ENCODE measurements at regions not wholly inside any gene's neighbourhood (a gene's known extent, or its start where the extent isn't known, plus 50 kb on each side); places are given as distances from the start of the nearest gene placed in this dataset.

- BruUV-seq (replicated peaks), result no TSS peak
- H3K9me3 Mint-ChIP-seq (ENCODE audit: unreplicated experiment), result no peaks in the 10 kb centered on the region
- peaks cover 3% of the 10 kb centered on the region; the same call in 1 of the 2 replicates for H3K4me1 ChIP-seq
- H3K4me3 Mint-ChIP-seq (ENCODE audit: unreplicated experiment), result no peak overlapping the region
- H3K4me1 Mint-ChIP-seq (ENCODE audit: low read depth, unreplicated experiment), result no peaks in the 10 kb centered on the region
- DNase-seq, result no peak
- CTCF ChIA-PET, result no interaction called here
- no peak overlapping the region for H3K27ac Mint-ChIP-seq (ENCODE audit: unreplicated experiment)
- no peaks in the 10 kb centered on the region for H3K36me3 ChIP-seq (ENCODE audit: control insufficient read depth, insufficient read depth, low read length)
- no peaks in the 10 kb centered on the region for H3K9me3 ChIP-seq
- no peak overlapping the region for H3K4me3 ChIP-seq (ENCODE audit: low read depth, low read length)
- no peaks in the 10 kb centered on the region for H3K27me3 Mint-ChIP-seq (ENCODE audit: insufficient read depth, unreplicated experiment)
- no peaks in the 10 kb centered on the region for H3K36me3 Mint-ChIP-seq (ENCODE audit: insufficient read depth, unreplicated experiment)
- no peak for TF ChIP-seq CTCF (IDR thresholded peaks at IDR 0.05; ENCODE audit: insufficient read depth in 1 of 2, low read depth in 1 of 2, low read length in 1 of 2, severe bottlenecking in 1 of 2, unreplicated experiment in 1 of 2)
- H3K27me3 ChIP-seq (replicated peaks; ENCODE audit: control insufficient read depth, insufficient read depth, low read length), result no peaks in the 10 kb centered on the region
- intact Hi-C loops (cut with micrococcal nuclease; ENCODE audit: unreplicated experiment), result no loop called here
- POLR2A ChIA-PET, result no interaction called here
Observed at GRCh38 chr4:152074573-152074972, 313.8 kb upstream of the GATB start.

GRCh38 chr4:152074088-152074437, 313.3 kb upstream of the GATB start:
- no peak overlapping the region for H3K4me3 Mint-ChIP-seq (ENCODE audit: unreplicated experiment)
- Histone ChIP-seq H3K9me3 (no peaks in the 10 kb centered on the region), H3K4me3 (ENCODE audit: low read depth, low read length) (no peak overlapping the region), H3K4me1 (peaks cover 4% of the 10 kb centered on the region; the same call in 1 of the 2 replicates), H3K27me3 (replicated peaks; ENCODE audit: control insufficient read depth, insufficient read depth, low read length) (no peaks in the 10 kb centered on the region), H3K36me3 (ENCODE audit: control insufficient read depth, insufficient read depth, low read length) (no peaks in the 10 kb centered on the region)
- no peak for TF ChIP-seq CTCF (IDR thresholded peaks at IDR 0.05; ENCODE audit: insufficient read depth in 1 of 2, low read depth in 1 of 2, low read length in 1 of 2, severe bottlenecking in 1 of 2, unreplicated experiment in 1 of 2)
- H3K36me3 Mint-ChIP-seq (ENCODE audit: insufficient read depth, unreplicated experiment), result no peaks in the 10 kb centered on the region
- no TSS peak for BruUV-seq (replicated peaks)
- H3K27ac Mint-ChIP-seq (ENCODE audit: unreplicated experiment), result no peak overlapping the region
- DNase-seq, result no peak
- ChIA-PET CTCF (no interaction called here), POLR2A (no interaction called here)
- intact Hi-C loops (cut with micrococcal nuclease; ENCODE audit: unreplicated experiment), result no loop called here
- no peaks in the 10 kb centered on the region for H3K4me1 Mint-ChIP-seq (ENCODE audit: low read depth, unreplicated experiment)
- no peaks in the 10 kb centered on the region for H3K9me3 Mint-ChIP-seq (ENCODE audit: unreplicated experiment)
- H3K27me3 Mint-ChIP-seq (ENCODE audit: insufficient read depth, unreplicated experiment), result no peaks in the 10 kb centered on the region

- peaks cover 4% of the 10 kb centered on the region; the same call in 1 of the 2 replicates for H3K4me1 ChIP-seq
- H3K9me3 ChIP-seq, result no peaks in the 10 kb centered on the region
- no TSS peak for BruUV-seq (replicated peaks)
- intact Hi-C loops (cut with micrococcal nuclease; ENCODE audit: unreplicated experiment), result no loop called here
- ChIA-PET CTCF (no interaction called here), POLR2A (no interaction called here)
- Mint-ChIP-seq H3K4me1 (ENCODE audit: low read depth, unreplicated experiment) (no peaks in the 10 kb centered on the region), H3K36me3 (ENCODE audit: insufficient read depth, unreplicated experiment) (no peaks in the 10 kb centered on the region), H3K9me3 (ENCODE audit: unreplicated experiment) (no peaks in the 10 kb centered on the region), H3K4me3 (ENCODE audit: unreplicated experiment) (no peak overlapping the region), H3K27ac (ENCODE audit: unreplicated experiment) (peak overlapping the region; percentile 27), H3K27me3 (ENCODE audit: insufficient read depth, unreplicated experiment) (no peaks in the 10 kb centered on the region)
- TF ChIP-seq CTCF (IDR thresholded peaks at IDR 0.05; ENCODE audit: insufficient read depth in 1 of 2, low read depth in 1 of 2, low read length in 1 of 2, severe bottlenecking in 1 of 2, unreplicated experiment in 1 of 2), result no peak
- DNase-seq, result no peak
- no peaks in the 10 kb centered on the region for H3K36me3 ChIP-seq (ENCODE audit: control insufficient read depth, insufficient read depth, low read length)
- no peak overlapping the region for H3K4me3 ChIP-seq (ENCODE audit: low read depth, low read length)
- no peaks in the 10 kb centered on the region for H3K27me3 ChIP-seq (replicated peaks; ENCODE audit: control insufficient read depth, insufficient read depth, low read length)
Observed at GRCh38 chr4:152073351-152074087, 312.7 kb upstream of the GATB start.

Measured in Caco-2 (cell line).